LNCAP (cell line): ENCODE measurements at regions not wholly inside any gene's neighbourhood (a gene's known extent, or its start where the extent isn't known, plus 50 kb on each side); places are given as distances from the start of the nearest gene placed in this dataset.

Source experiments
- CTCF ChIP-seq: fragments of 450-650 bp; IDR thresholded peaks from 2 replicates; pipeline ENCODE4 v1.5.1; 2017; ENCODE audit warnings: mild to moderate bottlenecking

- TF ChIP-seq CTCF, result no peak
Measured at GRCh38 chr20:40810332-40811000, 121.4 kb upstream of the MAFB start.

GRCh38 chr20:40811004-40811403, 122.0 kb upstream of the MAFB start:
- TF ChIP-seq CTCF, result no peak

- TF ChIP-seq CTCF, result no peak
Measured at GRCh38 chr20:40811660-40812414, 122.8 kb upstream of the MAFB start.

- no peak for TF ChIP-seq CTCF
Measured at GRCh38 chr20:40812415-40812925, 123.4 kb upstream of the MAFB start.

GRCh38 chr20:40813029-40813431, 124.0 kb upstream of the MAFB start:
- TF ChIP-seq CTCF, result no peak

GRCh38 chr20:40813708-40814630, 124.9 kb upstream of the MAFB start:
- TF ChIP-seq CTCF, result no peak

GRCh38 chr20:40814631-40814960, 125.6 kb upstream of the MAFB start:
- no peak for TF ChIP-seq CTCF
